ENCODE measurements at regions not wholly inside any gene's neighbourhood (a gene's known extent, or its start where the extent isn't known, plus 50 kb on each side); places are given as distances from the start of the nearest gene placed in this dataset.

GRCh38 chr9:13790055-13790454 is 510.6 kb upstream of the MPDZ start (continued):
- TF ChIP-seq NKRF (conservative IDR thresholded peaks at IDR 0.05) (no peak), NR2C2 (IDR thresholded peaks at IDR 0.05; ENCODE audit: borderline replicate concordance, control insufficient read depth, insufficient read length, low read depth) (no peak), HDAC2 (IDR thresholded peaks at IDR 0.05) (no peak), SIX5 (IDR thresholded peaks at IDR 0.05; ENCODE audit: low read depth, low read length, severe bottlenecking) (no peak), IKZF1 (conservative IDR thresholded peaks at IDR 0.05) (no peak), MAX (IDR thresholded peaks at IDR 0.05; ENCODE audit: low read depth, low read length) (no peak), NR2F1 (conservative IDR thresholded peaks at IDR 0.05) (no peak), PAX8 (IDR thresholded peaks at IDR 0.05) (no peak), TCF3 (IDR thresholded peaks at IDR 0.05; ENCODE audit: borderline replicate concordance, insufficient read depth, low read depth, low read length) (no peak), MEF2A (IDR thresholded peaks at IDR 0.05; ENCODE audit: insufficient read depth, low read depth, low read length) (no peak)

- ChIA-PET SMC1A (ENCODE audit: uncharacterized antibody, unreplicated experiment) (interaction anchor here (0.7 kb wide), 1 partner anchor 30 kb away, joined by 3 read pairs; no protein-coding TSS in a partner anchor), CTCF (no interaction called here), POLR2A (no interaction called here), RAD21 (ENCODE audit: unreplicated experiment) (no interaction called here)
- Histone ChIP-seq H4K20me1 (ENCODE audit: control insufficient read depth, insufficient read depth) (no peaks in the 10 kb centered on the region), H3K79me2 (ENCODE audit: control insufficient read depth, insufficient read depth, low read length) (no peaks in the 10 kb centered on the region), H3K27ac (ENCODE audit: control insufficient read depth, insufficient read depth) (no peak overlapping the region), H3K4me2 (ENCODE audit: control insufficient read depth, insufficient read depth) (no peak overlapping the region), H3K27me3 (replicated peaks in 1 of 2; ENCODE audit: control insufficient read depth in 2 of 2, insufficient read depth in 2 of 2, low read length in 1 of 2) (no peaks in the 10 kb centered on the region), H3K4me1 (ENCODE audit: control insufficient read depth, insufficient read depth, low read length) (no peaks in the 10 kb centered on the region), H3K9me3 (replicated peaks; ENCODE audit: control insufficient read depth, insufficient read depth, low read length) (no peaks in the 10 kb centered on the region), H2AFZ (ENCODE audit: control insufficient read depth, low read depth, low read length) (no peak overlapping the region), H3K4me3 (no peak overlapping the region), H3K36me3 (ENCODE audit: control insufficient read depth in 2 of 2, insufficient read depth in 2 of 2, low read length in 1 of 2) (no peaks in the 10 kb centered on the region), H3K9ac (ENCODE audit: control insufficient read depth, insufficient read depth, low read length) (no peak overlapping the region)
- ATAC-seq: no peak
- in situ Hi-C loops (cut with MboI): no loop called here
- no peak for DNase-seq (ENCODE audit: low read depth, low spot score)
- WGBS (ENCODE audit: insufficient coverage, insufficient replicate concordance, low lambda C conversion rate, missing lambda C conversion rate): 10% methylated on average over 10 of the region's 10 CpGs
- no peak for FAIRE-seq
- no TSS peak for BruUV-seq (replicated peaks)
- intact Hi-C loops (cut with micrococcal nuclease; ENCODE audit: unreplicated experiment): no loop called here
- no peak for TF ChIP-seq FOS (IDR thresholded peaks at IDR 0.05; ENCODE audit: borderline replicate concordance, extremely low read depth, insufficient read length)
- no peak for TF ChIP-seq PRDM15 (CRISPR knock-in tag; IDR thresholded peaks at IDR 0.05)
- no peak for TF ChIP-seq HDAC6 (IDR thresholded peaks at IDR 0.05; ENCODE audit: unreplicated experiment)
- no peak for TF ChIP-seq SUPT20H (IDR thresholded peaks at IDR 0.05; ENCODE audit: borderline replicate concordance, control insufficient read depth, low read depth, low read length)
- no peak for TF ChIP-seq MAX (IDR thresholded peaks at IDR 0.05; ENCODE audit: low read depth, low read length)
- TF ChIP-seq EP300 (IDR thresholded peaks at IDR 0.05; ENCODE audit: borderline replicate concordance in 1 of 2, control insufficient read depth in 1 of 2, low read depth in 2 of 2, low read length in 2 of 2): no peak
- no peak for TF ChIP-seq RCOR1 (conservative IDR thresholded peaks at IDR 0.05; ENCODE audit: low read depth, low read length)
- TF ChIP-seq SUZ12 (IDR thresholded peaks at IDR 0.05; ENCODE audit: unreplicated experiment): no peak
Observed at GRCh38 chr9:13787234-13787833, 507.8 kb upstream of the MPDZ start.
